ENCODE measurements at regions not wholly inside any gene's neighbourhood (a gene's known extent, or its start where the extent isn't known, plus 50 kb on each side); places are given as distances from the start of the nearest gene placed in this dataset.

GRCh38 chr6:142568857-142569597 is 267.2 kb downstream of the ADGRG6 start:
- no peak for TF ChIP-seq CTCF (IDR thresholded peaks at IDR 0.05; ENCODE audit: control insufficient read depth, insufficient read depth, low read depth, low read length, missing control alignments)
- peak; percentile 48 for DNase-seq (ENCODE audit: low read depth)
- H3K4me3 ChIP-seq (ENCODE audit: control insufficient read depth, low read depth, low read length), result no peak overlapping the region

- H3K4me3 ChIP-seq (ENCODE audit: control insufficient read depth, low read depth, low read length), result no peak overlapping the region
- TF ChIP-seq CTCF (IDR thresholded peaks at IDR 0.05; ENCODE audit: control insufficient read depth, insufficient read depth, low read depth, low read length, missing control alignments), result no peak
- DNase-seq (ENCODE audit: low read depth), result no peak
Observed at GRCh38 chr6:142569676-142570075, 267.9 kb downstream of the ADGRG6 start.

- H3K4me3 ChIP-seq (ENCODE audit: control insufficient read depth, low read depth, low read length), result no peak overlapping the region
- DNase-seq (ENCODE audit: low read depth), result no peak
- TF ChIP-seq CTCF (IDR thresholded peaks at IDR 0.05; ENCODE audit: control insufficient read depth, insufficient read depth, low read depth, low read length, missing control alignments), result no peak
Observed at GRCh38 chr6:142570221-142570671, 268.4 kb downstream of the ADGRG6 start.

- no peak for TF ChIP-seq CTCF (IDR thresholded peaks at IDR 0.05; ENCODE audit: control insufficient read depth, insufficient read depth, low read depth, low read length, missing control alignments)
- no peak for DNase-seq (ENCODE audit: low read depth)
Observed at GRCh38 chr6:142592876-142593275, 291.1 kb downstream of the ADGRG6 start.

GRCh38 chr6:142597836-142598235 is 296.0 kb downstream of the ADGRG6 start:
- TF ChIP-seq CTCF (IDR thresholded peaks at IDR 0.05; ENCODE audit: control insufficient read depth, insufficient read depth, low read depth, low read length, missing control alignments), result no peak
- H3K4me3 ChIP-seq (ENCODE audit: control insufficient read depth, low read depth, low read length), result no peak overlapping the region
- DNase-seq (ENCODE audit: low read depth), result no peak

More at GRCh38 chr6:142592876-142593275, 291.1 kb downstream of the ADGRG6 start:
- H3K4me3 ChIP-seq (ENCODE audit: control insufficient read depth, low read depth, low read length), result no peak overlapping the region

- H3K4me3 ChIP-seq (ENCODE audit: control insufficient read depth, low read depth, low read length), result no peak overlapping the region
- no peak for DNase-seq (ENCODE audit: low read depth)
- TF ChIP-seq CTCF (IDR thresholded peaks at IDR 0.05; ENCODE audit: control insufficient read depth, insufficient read depth, low read depth, low read length, missing control alignments), result no peak
Observed at GRCh38 chr6:142601427-142601826, 299.6 kb downstream of the ADGRG6 start.

All from AG09309 (cell line).